H9 (cell line): ENCODE measurements at regions not wholly inside any gene's neighbourhood (a gene's known extent, or its start where the extent isn't known, plus 50 kb on each side); places are given as distances from the start of the nearest gene placed in this dataset.

ENCODE experiments used
- DNase-seq: peaks from one replicate; pipeline ENCODE4 v3.0.0-alpha.2; 2017
- H2AFZ ChIP-seq: one replicate; pipeline ENCODE4 v1.6.1; 2013; ENCODE audit warnings: mild to moderate bottlenecking, low read length, control low read depth, moderate library complexity
- H2AK5ac ChIP-seq: 2 replicates; pipeline ENCODE4 v1.6.1; 2013; ENCODE audit warnings: low read length, control low read depth, mixed read lengths; ENCODE audit not compliant: insufficient read length
- H2BK120ac ChIP-seq: one replicate; pipeline ENCODE4 v1.6.1; 2013; ENCODE audit warnings: low read depth, mild to moderate bottlenecking, low read length, control low read depth, inconsistent platforms; ENCODE audit not compliant: poor library complexity, severe bottlenecking
- H2BK12ac ChIP-seq: 2 replicates; pipeline ENCODE4 v1.6.1; 2013; ENCODE audit warnings: low read length, control low read depth, mixed read lengths, low read depth; ENCODE audit not compliant: insufficient read length
- H2BK15ac ChIP-seq: 2 replicates; pipeline ENCODE4 v1.6.1; 2013; ENCODE audit warnings: low read depth, low read length, control low read depth
- H2BK20ac ChIP-seq: one replicate; pipeline ENCODE4 v1.6.1; 2013; ENCODE audit warnings: low read depth, mild to moderate bottlenecking, low read length, control low read depth, inconsistent platforms; ENCODE audit not compliant: poor library complexity, severe bottlenecking
- H2BK5ac ChIP-seq: 2 replicates; pipeline ENCODE4 v1.6.1; 2013; ENCODE audit warnings: low read length, control low read depth, mixed read lengths; ENCODE audit not compliant: insufficient read length
- H3K14ac ChIP-seq: 2 replicates; pipeline ENCODE4 v1.6.1; 2013; ENCODE audit warnings: low read length, control low read depth; ENCODE audit not compliant: insufficient read depth
- H3K18ac ChIP-seq: 2 replicates; pipeline ENCODE4 v1.6.1; 2013; ENCODE audit warnings: low read depth, mild to moderate bottlenecking, mixed read lengths, low read length, control low read depth; ENCODE audit not compliant: insufficient read length
- H3K23ac ChIP-seq: 2 replicates; pipeline ENCODE4 v1.6.1; 2013; ENCODE audit warnings: low read length, control low read depth, mixed read lengths, low read depth; ENCODE audit not compliant: insufficient read length
- H3K23me2 ChIP-seq: 2 replicates; pipeline ENCODE4 v1.6.1; 2013; ENCODE audit warnings: low read depth, mild to moderate bottlenecking, mixed read lengths, low read length, control low read depth; ENCODE audit not compliant: insufficient read length, poor library complexity, severe bottlenecking
- H3K27ac ChIP-seq: 2 replicates; pipeline ENCODE4 v1.5.1; 2013; ENCODE audit warnings: low read length, control low read depth, mixed read lengths, low read depth; ENCODE audit not compliant: insufficient read length
- H3K27me3 ChIP-seq: 2 replicates; pipeline ENCODE4 v1.6.1; 2013; ENCODE audit warnings: low read length, control low read depth, inconsistent platforms; ENCODE audit not compliant: insufficient read depth
- H3K4ac ChIP-seq: 2 replicates; pipeline ENCODE4 v1.6.1; 2013; ENCODE audit warnings: low read depth, mild to moderate bottlenecking, control low read depth, inconsistent platforms, low read length, moderate library complexity
- H3K4me1 ChIP-seq: 2 replicates; pipeline ENCODE4 v1.6.1; 2013; ENCODE audit warnings: low read length, control low read depth, inconsistent platforms; ENCODE audit not compliant: insufficient read depth
- H3K4me2 ChIP-seq: 2 replicates; pipeline ENCODE4 v1.6.1; 2013; ENCODE audit warnings: low read length, control low read depth, mixed read lengths; ENCODE audit not compliant: insufficient read length, insufficient read depth
- H3K56ac ChIP-seq: 2 replicates; pipeline ENCODE4 v1.6.1; 2013; ENCODE audit warnings: low read depth, mild to moderate bottlenecking, mixed read lengths, low read length, control low read depth; ENCODE audit not compliant: insufficient read length
- H3K79me1 ChIP-seq: 2 replicates; pipeline ENCODE4 v1.6.1; 2013; ENCODE audit warnings: low read depth, mild to moderate bottlenecking, moderate library complexity, low read length, control low read depth, inconsistent platforms; ENCODE audit not compliant: insufficient read depth, poor library complexity, severe bottlenecking
- H3K79me2 ChIP-seq: 2 replicates; pipeline ENCODE4 v1.6.1; 2013; ENCODE audit warnings: low read length, control low read depth, inconsistent platforms; ENCODE audit not compliant: insufficient read depth
- H3K9ac ChIP-seq: 2 replicates; pipeline ENCODE4 v1.6.1; 2013; ENCODE audit warnings: low read length, control low read depth, mixed read lengths; ENCODE audit not compliant: insufficient read length; ENCODE audit errors: extremely low read depth
- H3K9me3 ChIP-seq: one replicate; pipeline ENCODE4 v1.6.1; 2013; ENCODE audit warnings: low read depth, low read length, inconsistent platforms; ENCODE audit not compliant: control insufficient read depth
- H3T11ph ChIP-seq: one replicate; pipeline ENCODE4 v1.6.1; 2013; ENCODE audit warnings: mild to moderate bottlenecking, low read length, control low read depth, inconsistent platforms
- H4K20me1 ChIP-seq: one replicate; pipeline ENCODE4 v1.6.1; 2013; ENCODE audit not compliant: control insufficient read depth, insufficient read length, insufficient read depth
- H4K5ac ChIP-seq: 2 replicates; pipeline ENCODE4 v1.6.1; 2013; ENCODE audit warnings: low read depth, mild to moderate bottlenecking, mixed read lengths, low read length, control low read depth; ENCODE audit not compliant: insufficient read length
- H4K8ac ChIP-seq: replicated peaks from 2 replicates; pipeline ENCODE4 v1.6.1; 2013; ENCODE audit warnings: low read length, control low read depth, mixed read lengths, low read depth; ENCODE audit not compliant: insufficient read length
- H4K91ac ChIP-seq: 2 replicates; pipeline ENCODE4 v1.6.1; 2013; ENCODE audit warnings: low read depth, mild to moderate bottlenecking, moderate library complexity, mixed read lengths, low read length, control low read depth; ENCODE audit not compliant: insufficient read length
- H3K27ac Mint-ChIP-seq, 3 experiments: 2 replicates in 2 of 3; 3 replicates in 1 of 3; pipeline ENCODE4 v1.8.0; 2020 to 2021; ENCODE audit warnings: mixed read lengths in 3 of 3, mild to moderate bottlenecking in 1 of 3, moderate library complexity in 1 of 3
- H3K27me3 Mint-ChIP-seq: 2 replicates; pipeline ENCODE4 v1.8.0; 2021; ENCODE audit warnings: low read depth, mild to moderate bottlenecking, moderate library complexity, mixed read lengths
- H3K36me3 Mint-ChIP-seq, 3 experiments: 2 replicates in 2 of 3; 3 replicates in 1 of 3; pipeline ENCODE4 v1.8.0; 2020 to 2021; ENCODE audit warnings: low read depth in 3 of 3, mixed read lengths in 3 of 3; ENCODE audit not compliant: insufficient read depth in 1 of 3
- H3K4me1 Mint-ChIP-seq, 2 experiments: 2 replicates each; pipeline ENCODE4 v1.8.0; 2020; ENCODE audit warnings: mixed read lengths in 2 of 2
- H3K4me3 Mint-ChIP-seq, 2 experiments: 2 replicates in 1 of 2; 3 replicates in 1 of 2; pipeline ENCODE4 v1.8.0; 2020 to 2021; ENCODE audit warnings: mild to moderate bottlenecking in 2 of 2, mixed read lengths in 2 of 2, moderate library complexity in 1 of 2
- H3K9me3 Mint-ChIP-seq, 2 experiments: 2 replicates in 1 of 2; 3 replicates in 1 of 2; pipeline ENCODE4 v1.8.0; 2020; ENCODE audit warnings: mild to moderate bottlenecking in 2 of 2, mixed read lengths in 2 of 2, moderate library complexity in 1 of 2
- CTCF ChIP-seq: fragments of 200-600 bp; sonication (generic); conservative IDR thresholded peaks from 3 replicates; pipeline ENCODE4 v1.8.0; 2021; ENCODE audit warnings: antibody characterized with exemption, mild to moderate bottlenecking
- WGBS: extraction: QIAGEN DNeasy Blood & Tissue Kit; methylation state at CpG from one replicate; pipeline ENCODE4 v1.1.7; 2013; ENCODE audit warnings: missing lambda C conversion rate, low lambda C conversion rate, mixed read lengths; ENCODE audit not compliant: insufficient read length; ENCODE audit errors: extremely low coverage; 5-methylcytosine and 5-hydroxymethylcytosine counted together

- Histone ChIP-seq H3K4me2 (no peak overlapping the region), H3K18ac (no peak overlapping the region), H3K56ac (no peak overlapping the region), H4K91ac (no peak overlapping the region), H3K23ac (no peak overlapping the region), H3K27ac (no peak overlapping the region), H3K23me2 (no peaks in the 10 kb centered on the region), H3K79me1 (no peaks in the 10 kb centered on the region), H2BK15ac (no peak overlapping the region), H3K4ac (no peak overlapping the region), H2AK5ac (no peak overlapping the region), H3K9me3 (no peaks in the 10 kb centered on the region), H4K8ac (no peak overlapping the region), H2BK12ac (no peak overlapping the region), H3K4me1 (no peaks in the 10 kb centered on the region), H3K9ac (no peak overlapping the region), H2BK20ac (no peak overlapping the region), H3T11ph (no peak overlapping the region), H2BK120ac (no peak overlapping the region), H4K20me1 (no peaks in the 10 kb centered on the region), H4K5ac (no peak overlapping the region), H2AFZ (no peak overlapping the region), H3K79me2 (no peaks in the 10 kb centered on the region), H3K27me3 (no peaks in the 10 kb centered on the region), H2BK5ac (no peak overlapping the region), H3K14ac (no peak overlapping the region)
- H3K36me3 Mint-ChIP-seq = no peaks in the 10 kb centered on the region
- no peak overlapping the region for H3K4me3 Mint-ChIP-seq
- no peak overlapping the region for H3K27ac Mint-ChIP-seq
- H3K9me3 Mint-ChIP-seq = no peaks in the 10 kb centered on the region; a peak in 1 of 5 replicates
- no peak for DNase-seq
- H3K4me1 Mint-ChIP-seq = no peaks in the 10 kb centered on the region
- WGBS = no CpG with 5 or more reads among the region's 1 CpG
- no peak for TF ChIP-seq CTCF
- no peaks in the 10 kb centered on the region for H3K27me3 Mint-ChIP-seq
Measured at GRCh38 chr13:105678072-105678471, 857.4 kb downstream of the EFNB2 start.
